Nephron (organoid): ENCODE measurements at regions not wholly inside any gene's neighbourhood (a gene's known extent, or its start where the extent isn't known, plus 50 kb on each side); places are given as distances from the start of the nearest gene placed in this dataset.

ENCODE experiments used
- H3K27ac Mint-ChIP-seq, 3 experiments: 2 replicates each; pipeline ENCODE4 v1.8.0; 2020; ENCODE audit warnings: mixed read lengths in 3 of 3, mild to moderate bottlenecking in 2 of 3, moderate library complexity in 1 of 3
- H3K27me3 Mint-ChIP-seq: 2 replicates; pipeline ENCODE4 v1.8.0; 2021; ENCODE audit warnings: low read depth, mild to moderate bottlenecking, moderate library complexity, mixed read lengths
- H3K36me3 Mint-ChIP-seq: 2 replicates; pipeline ENCODE4 v1.8.0; 2020; ENCODE audit warnings: low read depth, mixed read lengths
- H3K4me1 Mint-ChIP-seq: 2 replicates; pipeline ENCODE4 v1.8.0; 2020; ENCODE audit warnings: mixed read lengths
- H3K4me3 Mint-ChIP-seq, 3 experiments: 2 replicates each; pipeline ENCODE4 v1.8.0; 2020; ENCODE audit warnings: mild to moderate bottlenecking in 3 of 3, mixed read lengths in 3 of 3, moderate library complexity in 2 of 3
- H3K9me3 Mint-ChIP-seq: 2 replicates; pipeline ENCODE4 v1.8.0; 2020; ENCODE audit warnings: mixed read lengths
- CTCF ChIP-seq, 3 experiments: fragments of 200-600 bp; sonication (generic); IDR thresholded peaks; one replicate each; pipeline ENCODE4 v1.5.0; 2021; ENCODE audit warnings: antibody characterized with exemption in 3 of 3; ENCODE audit not compliant: unreplicated experiment in 3 of 3

- Mint-ChIP-seq H3K27me3 (no peaks in the 10 kb centered on the region), H3K27ac (peak overlapping the region in 2 of 3 experiments; percentile 10 to 40), H3K36me3 (no peaks in the 10 kb centered on the region), H3K4me1 (peaks cover 15% of the 10 kb centered on the region), H3K9me3 (no peaks in the 10 kb centered on the region), H3K4me3 (no peak overlapping the region)
- no peak for TF ChIP-seq CTCF (IDR thresholded peaks at IDR 0.05; ENCODE audit: unreplicated experiment in 3 of 3)
Measured at GRCh38 chr2:53174539-53174938, 593.1 kb upstream of the CHAC2 start.

- H3K4me1 Mint-ChIP-seq: peaks cover 15% of the 10 kb centered on the region
- peak overlapping the region in 2 of 3 experiments; percentile 10 to 40 for H3K27ac Mint-ChIP-seq
- H3K27me3 Mint-ChIP-seq: no peaks in the 10 kb centered on the region
- no peaks in the 10 kb centered on the region for H3K36me3 Mint-ChIP-seq
- no peak overlapping the region for H3K4me3 Mint-ChIP-seq
- H3K9me3 Mint-ChIP-seq: no peaks in the 10 kb centered on the region
- no peak for TF ChIP-seq CTCF (IDR thresholded peaks at IDR 0.05; ENCODE audit: unreplicated experiment in 3 of 3)
Measured at GRCh38 chr2:53173698-53174455, 593.7 kb upstream of the CHAC2 start.

GRCh38 chr2:53173091-53173490, 594.5 kb upstream of the CHAC2 start:
- no peak for TF ChIP-seq CTCF (IDR thresholded peaks at IDR 0.05; ENCODE audit: unreplicated experiment in 3 of 3)
- peaks cover 15% of the 10 kb centered on the region for H3K4me1 Mint-ChIP-seq
- peak overlapping the region in 2 of 3 experiments; percentile 40 to 64 for H3K27ac Mint-ChIP-seq
- H3K4me3 Mint-ChIP-seq: no peak overlapping the region
- H3K36me3 Mint-ChIP-seq: no peaks in the 10 kb centered on the region
- H3K9me3 Mint-ChIP-seq: no peaks in the 10 kb centered on the region
- no peaks in the 10 kb centered on the region for H3K27me3 Mint-ChIP-seq

GRCh38 chr2:53170466-53170865, 597.1 kb upstream of the CHAC2 start:
- no peak for TF ChIP-seq CTCF (IDR thresholded peaks at IDR 0.05; ENCODE audit: unreplicated experiment in 3 of 3)
- no peak overlapping the region for H3K4me3 Mint-ChIP-seq
- peak overlapping the region in 1 of 3 experiments; percentile 33 for H3K27ac Mint-ChIP-seq
- H3K27me3 Mint-ChIP-seq: no peaks in the 10 kb centered on the region
- no peaks in the 10 kb centered on the region for H3K36me3 Mint-ChIP-seq
- peaks cover 15% of the 10 kb centered on the region for H3K4me1 Mint-ChIP-seq
- H3K9me3 Mint-ChIP-seq: peaks cover 2% of the 10 kb centered on the region

GRCh38 chr2:53167227-53167626, 600.4 kb upstream of the CHAC2 start:
- H3K36me3 Mint-ChIP-seq: no peaks in the 10 kb centered on the region
- no peak for TF ChIP-seq CTCF (IDR thresholded peaks at IDR 0.05; ENCODE audit: unreplicated experiment in 3 of 3)

GRCh38 chr2:53150146-53150545, 617.5 kb upstream of the CHAC2 start:
- Mint-ChIP-seq H3K27me3 (no peaks in the 10 kb centered on the region), H3K27ac (peak overlapping the region; percentile 40 to 83 (median 41)), H3K4me1 (no peaks in the 10 kb centered on the region), H3K9me3 (no peaks in the 10 kb centered on the region), H3K36me3 (no peaks in the 10 kb centered on the region), H3K4me3 (no peak overlapping the region)
- TF ChIP-seq CTCF (IDR thresholded peaks at IDR 0.05; ENCODE audit: unreplicated experiment in 3 of 3): no peak

More at GRCh38 chr2:53167227-53167626, 600.4 kb upstream of the CHAC2 start:
- Mint-ChIP-seq H3K9me3 (peaks cover 16% of the 10 kb centered on the region), H3K27ac (no peak overlapping the region), H3K27me3 (no peaks in the 10 kb centered on the region), H3K4me1 (no peaks in the 10 kb centered on the region), H3K4me3 (no peak overlapping the region)
